ENCODE measurements at regions not wholly inside any gene's neighbourhood (a gene's known extent, or its start where the extent isn't known, plus 50 kb on each side); places are given as distances from the start of the nearest gene placed in this dataset.

- Mint-ChIP-seq H3K27ac (no peak overlapping the region), H3K27me3 (no peaks in the 10 kb centered on the region), H3K4me1 (no peaks in the 10 kb centered on the region), H3K4me3 (no peak overlapping the region), H3K9me3 (no peaks in the 10 kb centered on the region)
- ATAC-seq (no peak), DNase-seq (no peak)
Measured at GRCh38 chr4:176989186-176989585, 196.5 kb upstream of the VEGFC start.

GRCh38 chr4:176999935-177000543, 207.3 kb upstream of the VEGFC start:
- no peaks in the 10 kb centered on the region for H3K4me1 Mint-ChIP-seq
- H3K27ac Mint-ChIP-seq, result no peak overlapping the region
- no peaks in the 10 kb centered on the region for H3K9me3 Mint-ChIP-seq
- no peak for DNase-seq
- H3K4me3 Mint-ChIP-seq, result no peak overlapping the region
- ATAC-seq, result no peak
- H3K27me3 Mint-ChIP-seq, result no peaks in the 10 kb centered on the region

- Mint-ChIP-seq H3K4me1 (no peaks in the 10 kb centered on the region), H3K9me3 (no peaks in the 10 kb centered on the region), H3K27me3 (no peaks in the 10 kb centered on the region), H3K27ac (no peak overlapping the region), H3K4me3 (no peak overlapping the region)
- no peak for DNase-seq
- ATAC-seq, result no peak
Measured at GRCh38 chr4:177001271-177002175, 208.8 kb upstream of the VEGFC start.

GRCh38 chr4:177005674-177006230, 213.0 kb upstream of the VEGFC start:
- DNase-seq, result no peak
- no peak for ATAC-seq
- no peak overlapping the region for H3K4me3 Mint-ChIP-seq
- H3K27me3 Mint-ChIP-seq, result no peaks in the 10 kb centered on the region
- peaks cover 0 to 6% of the 10 kb centered on the region in 2 donors for H3K9me3 Mint-ChIP-seq
- H3K27ac Mint-ChIP-seq, result no peak overlapping the region
- no peaks in the 10 kb centered on the region for H3K4me1 Mint-ChIP-seq

GRCh38 chr4:177006331-177006730, 213.6 kb upstream of the VEGFC start:
- H3K9me3 Mint-ChIP-seq, result peaks cover 0 to 6% of the 10 kb centered on the region in 2 donors
- H3K4me3 Mint-ChIP-seq, result no peak overlapping the region
- DNase-seq (no peak), ATAC-seq (no peak)
- no peaks in the 10 kb centered on the region for H3K27me3 Mint-ChIP-seq
- no peaks in the 10 kb centered on the region for H3K4me1 Mint-ChIP-seq
- H3K27ac Mint-ChIP-seq, result no peak overlapping the region

GRCh38 chr4:177008071-177008835, 215.5 kb upstream of the VEGFC start:
- H3K9me3 Mint-ChIP-seq, result peaks cover 0 to 13% of the 10 kb centered on the region in 2 donors
- DNase-seq (no peak), ATAC-seq (no peak)
- no peak overlapping the region for H3K27ac Mint-ChIP-seq
- no peak overlapping the region for H3K4me3 Mint-ChIP-seq
- H3K27me3 Mint-ChIP-seq, result no peaks in the 10 kb centered on the region
- no peaks in the 10 kb centered on the region for H3K4me1 Mint-ChIP-seq

- H3K27ac Mint-ChIP-seq, result no peak overlapping the region
Measured at GRCh38 chr4:177008836-177009501, 216.2 kb upstream of the VEGFC start.

GRCh38 chr4:177010418-177010817, 217.7 kb upstream of the VEGFC start:
- H3K9me3 Mint-ChIP-seq, result peaks cover 0 to 20% of the 10 kb centered on the region in 2 donors
- no peak for DNase-seq
- no peak for ATAC-seq
- no peak overlapping the region for H3K4me3 Mint-ChIP-seq
- H3K27ac Mint-ChIP-seq, result no peak overlapping the region
- no peaks in the 10 kb centered on the region for H3K27me3 Mint-ChIP-seq
- no peaks in the 10 kb centered on the region for H3K4me1 Mint-ChIP-seq

More at GRCh38 chr4:177008836-177009501, 216.2 kb upstream of the VEGFC start:
- no peak for ATAC-seq
- DNase-seq, result no peak
- Mint-ChIP-seq H3K4me3 (no peak overlapping the region), H3K9me3 (peaks cover 0 to 20% of the 10 kb centered on the region in 2 donors), H3K4me1 (no peaks in the 10 kb centered on the region), H3K27me3 (no peaks in the 10 kb centered on the region)

GRCh38 chr4:177012918-177013545, 220.3 kb upstream of the VEGFC start:
- Mint-ChIP-seq H3K4me1 (no peaks in the 10 kb centered on the region), H3K4me3 (no peak overlapping the region), H3K9me3 (peaks cover 0 to 20% of the 10 kb centered on the region in 2 donors), H3K27ac (no peak overlapping the region), H3K27me3 (no peaks in the 10 kb centered on the region)
- DNase-seq (no peak), ATAC-seq (no peak)

GRCh38 chr4:177016541-177017141, 223.9 kb upstream of the VEGFC start:
- Mint-ChIP-seq H3K4me3 (no peak overlapping the region), H3K27me3 (no peaks in the 10 kb centered on the region), H3K9me3 (peaks cover 14 to 32% of the 10 kb centered on the region in 2 donors), H3K4me1 (no peaks in the 10 kb centered on the region), H3K27ac (no peak overlapping the region)
- ATAC-seq, result no peak
- no peak for DNase-seq

- DNase-seq (no peak), ATAC-seq (no peak)
- Mint-ChIP-seq H3K4me1 (no peaks in the 10 kb centered on the region), H3K9me3 (peaks cover 17 to 19% of the 10 kb centered on the region in 2 donors), H3K4me3 (no peak overlapping the region), H3K27me3 (no peaks in the 10 kb centered on the region), H3K27ac (no peak overlapping the region)
Measured at GRCh38 chr4:177023951-177024350, 231.2 kb upstream of the VEGFC start.

GRCh38 chr4:177032341-177032740, 239.6 kb upstream of the VEGFC start:
- no peaks in the 10 kb centered on the region for H3K27me3 Mint-ChIP-seq
- no peak for DNase-seq
- no peaks in the 10 kb centered on the region for H3K9me3 Mint-ChIP-seq
- H3K4me1 Mint-ChIP-seq, result no peaks in the 10 kb centered on the region
- H3K4me3 Mint-ChIP-seq, result no peak overlapping the region
- ATAC-seq, result no peak
- no peak overlapping the region for H3K27ac Mint-ChIP-seq

- Mint-ChIP-seq H3K4me1 (no peaks in the 10 kb centered on the region), H3K27me3 (no peaks in the 10 kb centered on the region), H3K4me3 (no peak overlapping the region), H3K27ac (no peak overlapping the region), H3K9me3 (no peaks in the 10 kb centered on the region)
- no peak for DNase-seq
- ATAC-seq, result no peak
Measured at GRCh38 chr4:177033135-177033534, 240.4 kb upstream of the VEGFC start.

GRCh38 chr4:177033632-177034031, 240.9 kb upstream of the VEGFC start:
- no peak for DNase-seq
- ATAC-seq, result no peak
- Mint-ChIP-seq H3K27ac (no peak overlapping the region), H3K9me3 (no peaks in the 10 kb centered on the region), H3K4me1 (no peaks in the 10 kb centered on the region), H3K27me3 (no peaks in the 10 kb centered on the region), H3K4me3 (no peak overlapping the region)

All from stimulated activated naive CD8-positive, alpha-beta T cell treated with anti-CD3 and anti-CD28 coated beads, Interleukin-15, amount 100 ng/mL, for 72 hours (primary cell).